ENCODE measurements at regions not wholly inside any gene's neighbourhood (a gene's known extent, or its start where the extent isn't known, plus 50 kb on each side); places are given as distances from the start of the nearest gene placed in this dataset.
"Not testable (repeated sequence)": the region's sequence is repeated elsewhere in the genome, so short reads cannot be mapped to it uniquely, and the experiment has no call there.

- not testable (repeated sequence) for TF ChIP-seq CTCF (IDR thresholded peaks at IDR 0.05); POLR2AphosphoS5 (IDR thresholded peaks at IDR 0.05; ENCODE audit: insufficient read depth in 1 of 2, low read depth in 1 of 2); POLR2A (IDR thresholded peaks at IDR 0.05)
Measured at GRCh38 chr18:65670145-65670544, 80.7 kb upstream of the CDH7 start.
